Dermis microvascular lymphatic vessel endothelial cell (primary cell): ENCODE measurements at regions not wholly inside any gene's neighbourhood (a gene's known extent, or its start where the extent isn't known, plus 50 kb on each side); places are given as distances from the start of the nearest gene placed in this dataset.

Experiments used
- DNase-seq, 2 donors: peaks; one replicate each; pipeline versions ENCODE4 v3.0.0 to v3.0.0-alpha.2; 2010; ENCODE audit warnings: low read depth in 2 of 2

GRCh38 chr14:80446356-80446755, 235.1 kb upstream of the DIO2 start:
- no peak for DNase-seq

- no peak for DNase-seq
These were observed 234.3 kb upstream of the DIO2 start for GRCh38 chr14:80445605-80446004.

GRCh38 chr14:80434574-80435321, 223.4 kb upstream of the DIO2 start:
- no peak for DNase-seq

- DNase-seq = no peak
These were observed 222.5 kb upstream of the DIO2 start for GRCh38 chr14:80433811-80434210.

GRCh38 chr14:80428671-80429070, 217.4 kb upstream of the DIO2 start:
- peak in 1 of 2 donors; percentile 9 for DNase-seq

GRCh38 chr14:80428171-80428570, 216.9 kb upstream of the DIO2 start:
- DNase-seq = no peak

- no peak for DNase-seq
These were observed 215.8 kb upstream of the DIO2 start for GRCh38 chr14:80427101-80427500.

- DNase-seq = no peak
These were observed 215.4 kb upstream of the DIO2 start for GRCh38 chr14:80426683-80427082.

- DNase-seq = peak in 1 of 2 donors; percentile 60
These were observed 214.4 kb upstream of the DIO2 start for GRCh38 chr14:80425686-80426085.

GRCh38 chr14:80419769-80420168, 208.5 kb upstream of the DIO2 start:
- no peak for DNase-seq

- DNase-seq = no peak
These were observed 208.0 kb upstream of the DIO2 start for GRCh38 chr14:80419345-80419744.

- DNase-seq = no peak
These were observed 204.3 kb upstream of the DIO2 start for GRCh38 chr14:80415636-80416035.

- DNase-seq = no peak
These were observed 202.8 kb upstream of the DIO2 start for GRCh38 chr14:80414080-80414479.

- no peak for DNase-seq
These were observed 193.1 kb upstream of the DIO2 start for GRCh38 chr14:80404413-80404812.

GRCh38 chr14:80403036-80403435, 191.7 kb upstream of the DIO2 start:
- DNase-seq = no peak

GRCh38 chr14:80395031-80395430, 183.7 kb upstream of the DIO2 start:
- no peak for DNase-seq

GRCh38 chr14:80393766-80394165, 182.5 kb upstream of the DIO2 start:
- no peak for DNase-seq

GRCh38 chr14:80390906-80391305, 179.6 kb upstream of the DIO2 start:
- no peak for DNase-seq

GRCh38 chr14:80388980-80389711, 177.8 kb upstream of the DIO2 start:
- no peak for DNase-seq

- DNase-seq = no peak
These were observed 176.3 kb upstream of the DIO2 start for GRCh38 chr14:80387563-80387981.

- DNase-seq = no peak
These were observed 174.0 kb upstream of the DIO2 start for GRCh38 chr14:80385336-80385735.

GRCh38 chr14:80383223-80383622, 171.9 kb upstream of the DIO2 start:
- no peak for DNase-seq

GRCh38 chr14:80381807-80382363, 170.6 kb upstream of the DIO2 start:
- DNase-seq = no peak
